Muscle layer of colon (tissue), 2 donors: ENCODE measurements at regions not wholly inside any gene's neighbourhood (a gene's known extent, or its start where the extent isn't known, plus 50 kb on each side); places are given as distances from the start of the nearest gene placed in this dataset.

Experiments
- H3K27ac ChIP-seq: one replicate; pipeline ENCODE4 v1.7.0; 2013; ENCODE audit warnings: low read depth, mild to moderate bottlenecking, low read length, moderate library complexity
- H3K27me3 ChIP-seq, 2 donors: one replicate each; pipeline ENCODE4 v1.7.0; 2013; ENCODE audit warnings: low read length in 2 of 2, mild to moderate bottlenecking in 2 of 2; ENCODE audit not compliant: insufficient read depth in 2 of 2, control insufficient read depth in 1 of 2
- H3K36me3 ChIP-seq: one replicate; pipeline ENCODE4 v1.7.0; 2013; ENCODE audit warnings: mild to moderate bottlenecking, low read length; ENCODE audit not compliant: insufficient read depth
- H3K4me1 ChIP-seq: one replicate; pipeline ENCODE4 v1.7.0; 2013; ENCODE audit warnings: mild to moderate bottlenecking, low read length; ENCODE audit not compliant: insufficient read depth
- H3K4me3 ChIP-seq, 2 donors: one replicate each; pipeline ENCODE4 v1.7.0; 2013; ENCODE audit warnings: low read length in 2 of 2, low read depth in 1 of 2, mild to moderate bottlenecking in 1 of 2, moderate library complexity in 1 of 2
- H3K9ac ChIP-seq: one replicate; pipeline ENCODE4 v1.7.0; 2013; ENCODE audit warnings: low read length
- H3K9me3 ChIP-seq: one replicate; pipeline ENCODE4 v1.7.0; 2013; ENCODE audit warnings: mild to moderate bottlenecking, low read length
- donor health status: abdominal sarcoma.
- donor health status: Adenocarcinoma of cecum.

DNA sequence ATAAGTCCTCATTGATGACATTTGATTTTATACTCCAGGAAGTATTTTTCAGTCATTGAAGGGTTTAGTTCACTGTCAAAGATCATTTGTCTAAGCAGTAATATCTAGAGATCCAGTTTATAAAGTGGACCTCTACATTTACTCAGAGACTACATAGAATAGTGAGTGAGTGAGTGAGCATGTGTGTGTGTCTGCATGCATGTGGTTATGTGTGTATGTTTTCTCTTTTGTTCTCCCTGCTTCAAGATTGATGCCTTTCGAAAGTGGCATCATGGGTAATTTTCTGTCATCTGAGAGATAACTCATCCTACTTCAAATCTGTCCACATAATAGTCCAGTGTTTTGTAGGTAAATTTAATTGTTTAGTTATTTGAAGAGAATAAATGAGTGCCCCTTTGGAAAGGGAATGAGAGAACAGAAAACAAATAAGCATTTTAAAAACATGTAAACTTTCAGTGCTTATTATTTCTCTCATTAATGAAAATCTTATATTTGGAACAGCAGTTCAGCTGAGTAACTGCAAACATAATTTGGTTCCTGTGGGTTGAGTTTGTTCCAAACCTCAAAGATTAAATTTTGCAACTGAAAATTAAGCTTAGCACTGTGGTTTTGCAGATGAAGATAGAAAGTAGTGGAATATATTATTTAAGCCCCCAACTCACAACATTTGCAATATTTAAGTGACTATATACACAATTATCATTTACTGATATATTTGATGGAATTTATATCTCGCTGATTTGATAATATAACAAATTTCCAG lies 1295.1 kb upstream of the C9orf72 start:
- no peak overlapping the region for H3K27ac ChIP-seq
- no peak overlapping the region for H3K4me3 ChIP-seq
- no peaks in the 10 kb centered on the region for H3K27me3 ChIP-seq
- no peaks in the 10 kb centered on the region for H3K9me3 ChIP-seq
- H3K36me3 ChIP-seq: no peaks in the 10 kb centered on the region
- no peaks in the 10 kb centered on the region for H3K4me1 ChIP-seq
- H3K9ac ChIP-seq: no peak overlapping the region

GRCh38 chr9:28882529-28882928 lies 1309.2 kb upstream of the C9orf72 start:
- Histone ChIP-seq H3K9ac (no peak overlapping the region), H3K4me3 (no peak overlapping the region), H3K9me3 (no peaks in the 10 kb centered on the region), H3K27me3 (no peaks in the 10 kb centered on the region), H3K36me3 (no peaks in the 10 kb centered on the region), H3K27ac (no peak overlapping the region), H3K4me1 (no peaks in the 10 kb centered on the region)

GRCh38 chr9:28883234-28883633 lies 1310.0 kb upstream of the C9orf72 start:
- Histone ChIP-seq H3K4me1 (no peaks in the 10 kb centered on the region), H3K9me3 (no peaks in the 10 kb centered on the region), H3K4me3 (no peak overlapping the region), H3K9ac (no peak overlapping the region), H3K27me3 (no peaks in the 10 kb centered on the region), H3K36me3 (no peaks in the 10 kb centered on the region), H3K27ac (no peak overlapping the region)

DNA sequence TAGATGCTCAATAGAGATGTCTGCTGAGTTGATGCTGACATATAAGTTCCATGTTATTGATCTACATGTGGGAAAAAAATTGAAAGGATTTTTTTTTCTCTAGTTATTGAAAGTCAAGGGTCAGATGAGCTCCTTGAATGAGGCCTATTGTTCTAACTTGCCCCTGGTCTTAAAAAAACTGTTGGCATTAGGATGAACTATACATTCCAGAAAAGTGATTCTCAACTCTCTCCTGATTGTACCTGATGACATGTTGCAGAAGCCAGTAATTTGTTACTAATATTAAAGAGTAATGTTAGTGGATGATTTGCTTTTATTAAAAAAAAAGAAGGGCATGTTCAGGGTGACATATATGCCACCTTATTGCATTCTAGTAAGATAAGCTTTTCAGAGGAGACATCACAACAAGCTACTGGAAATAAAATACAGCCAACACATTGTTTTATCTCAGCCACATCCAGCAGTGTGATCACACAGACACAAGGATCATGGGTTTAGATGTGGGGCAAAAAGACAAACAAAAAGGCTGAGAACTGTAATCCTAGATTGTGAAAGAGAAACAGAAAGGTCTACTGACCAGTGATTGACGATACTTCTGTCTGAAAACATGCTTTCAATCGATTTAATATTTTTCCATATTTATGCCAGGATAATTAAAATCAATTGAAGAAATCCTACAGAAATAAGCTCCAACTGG lies 1314.1 kb upstream of the C9orf72 start:
- no peak overlapping the region for H3K9ac ChIP-seq
- no peaks in the 10 kb centered on the region for H3K27me3 ChIP-seq
- no peaks in the 10 kb centered on the region for H3K4me1 ChIP-seq
- H3K36me3 ChIP-seq: no peaks in the 10 kb centered on the region
- H3K9me3 ChIP-seq: no peaks in the 10 kb centered on the region
- no peak overlapping the region for H3K27ac ChIP-seq
- H3K4me3 ChIP-seq: no peak overlapping the region

- Histone ChIP-seq H3K9me3 (no peaks in the 10 kb centered on the region), H3K27ac (no peak overlapping the region), H3K4me3 (no peak overlapping the region), H3K27me3 (no peaks in the 10 kb centered on the region), H3K4me1 (no peaks in the 10 kb centered on the region), H3K9ac (no peak overlapping the region), H3K36me3 (no peaks in the 10 kb centered on the region)
Measured at GRCh38 chr9:28888806-28889205, 1315.5 kb upstream of the C9orf72 start.

GRCh38 chr9:28892538-28892937 lies 1319.3 kb upstream of the C9orf72 start:
- Histone ChIP-seq H3K36me3 (no peaks in the 10 kb centered on the region), H3K27me3 (no peaks in the 10 kb centered on the region), H3K9ac (no peak overlapping the region), H3K9me3 (no peaks in the 10 kb centered on the region), H3K27ac (no peak overlapping the region), H3K4me1 (no peaks in the 10 kb centered on the region), H3K4me3 (no peak overlapping the region)

DNA sequence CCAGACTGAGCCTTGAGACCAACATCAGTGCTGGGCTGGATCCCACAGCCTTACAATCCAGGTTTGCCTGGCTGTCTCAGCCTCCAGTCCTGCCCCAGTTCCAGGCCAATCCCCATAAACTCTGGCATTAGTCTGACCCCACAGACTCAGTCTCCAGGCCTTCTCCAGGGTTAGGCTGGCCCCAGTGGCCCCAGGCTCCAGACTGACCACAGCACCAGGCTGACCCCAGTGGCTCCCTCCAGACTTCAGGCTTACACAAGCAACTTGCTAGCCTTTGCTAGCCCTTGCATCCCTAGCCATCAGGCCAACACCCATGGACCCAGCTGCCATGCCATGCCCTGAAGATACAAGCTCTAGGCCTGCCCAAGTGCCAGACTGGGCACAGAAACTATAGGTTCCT lies 1326.0 kb upstream of the C9orf72 start:
- Histone ChIP-seq H3K4me1 (no peaks in the 10 kb centered on the region), H3K9me3 (no peaks in the 10 kb centered on the region), H3K27ac (no peak overlapping the region), H3K27me3 (no peaks in the 10 kb centered on the region), H3K4me3 (no peak overlapping the region), H3K9ac (no peak overlapping the region), H3K36me3 (no peaks in the 10 kb centered on the region)

DNA sequence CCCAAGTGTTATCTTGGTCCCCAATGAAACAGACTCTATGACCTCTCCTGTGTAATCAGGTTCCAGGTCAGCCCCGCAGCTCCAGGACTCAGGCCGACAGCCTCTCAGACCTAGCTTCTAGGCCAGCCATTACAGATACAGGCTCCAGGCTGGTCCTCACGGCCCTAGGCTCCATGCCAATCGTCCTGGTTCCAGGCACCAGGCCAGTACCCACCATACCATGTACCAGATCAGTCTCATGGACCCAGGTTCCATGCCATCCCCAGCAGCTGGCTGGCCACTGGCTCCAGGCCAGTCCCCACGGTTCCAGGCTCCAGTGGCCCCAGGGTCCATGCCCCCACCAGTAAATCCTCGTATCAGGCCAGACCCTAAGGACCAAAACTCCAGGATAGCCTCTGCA lies 1326.6 kb upstream of the C9orf72 start:
- H3K27me3 ChIP-seq: no peaks in the 10 kb centered on the region
- H3K4me1 ChIP-seq: no peaks in the 10 kb centered on the region
- H3K36me3 ChIP-seq: no peaks in the 10 kb centered on the region
- no peaks in the 10 kb centered on the region for H3K9me3 ChIP-seq
- H3K4me3 ChIP-seq: no peak overlapping the region
- no peak overlapping the region for H3K9ac ChIP-seq
- no peak overlapping the region for H3K27ac ChIP-seq

GRCh38 chr9:28900406-28900805 lies 1327.1 kb upstream of the C9orf72 start:
- no peaks in the 10 kb centered on the region for H3K27me3 ChIP-seq
- no peak overlapping the region for H3K9ac ChIP-seq
- no peaks in the 10 kb centered on the region for H3K9me3 ChIP-seq
- no peaks in the 10 kb centered on the region for H3K4me1 ChIP-seq
- no peak overlapping the region for H3K4me3 ChIP-seq
- H3K27ac ChIP-seq: no peak overlapping the region
- H3K36me3 ChIP-seq: no peaks in the 10 kb centered on the region

- Histone ChIP-seq H3K4me3 (no peak overlapping the region), H3K27me3 (no peaks in the 10 kb centered on the region), H3K4me1 (no peaks in the 10 kb centered on the region), H3K36me3 (no peaks in the 10 kb centered on the region), H3K9ac (no peak overlapping the region), H3K27ac (no peak overlapping the region), H3K9me3 (no peaks in the 10 kb centered on the region)
Measured at GRCh38 chr9:28909526-28909925, 1336.2 kb upstream of the C9orf72 start.

GRCh38 chr9:28912621-28913020 lies 1339.3 kb upstream of the C9orf72 start:
- no peak overlapping the region for H3K27ac ChIP-seq
- H3K27me3 ChIP-seq: no peaks in the 10 kb centered on the region
- H3K4me3 ChIP-seq: no peak overlapping the region
- H3K9me3 ChIP-seq: no peaks in the 10 kb centered on the region
- H3K36me3 ChIP-seq: no peaks in the 10 kb centered on the region
- no peak overlapping the region for H3K9ac ChIP-seq
- no peaks in the 10 kb centered on the region for H3K4me1 ChIP-seq
